ENCODE measurements at regions not wholly inside any gene's neighbourhood (a gene's known extent, or its start where the extent isn't known, plus 50 kb on each side); places are given as distances from the start of the nearest gene placed in this dataset.

DNA sequence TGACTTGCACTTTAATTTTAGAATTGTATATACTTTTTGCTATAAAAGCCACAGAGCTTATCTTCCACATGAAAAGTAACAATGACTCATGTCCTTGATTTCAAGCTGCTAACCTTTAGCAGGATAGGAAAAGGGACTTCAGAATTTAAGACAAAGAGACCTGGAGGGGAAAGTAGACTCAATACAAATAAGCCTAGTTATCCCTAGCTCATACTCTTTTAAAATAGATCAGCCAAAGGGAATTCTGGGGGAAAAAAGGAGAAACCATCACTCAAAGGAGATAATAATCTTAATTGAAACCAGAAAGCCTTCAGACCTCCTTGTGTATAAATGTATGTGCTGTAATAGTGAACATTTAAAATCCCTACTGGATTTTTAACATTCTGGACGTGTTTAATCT lies 930.3 kb downstream of the NTRK3 start:
- TF ChIP-seq, protein P1, sequence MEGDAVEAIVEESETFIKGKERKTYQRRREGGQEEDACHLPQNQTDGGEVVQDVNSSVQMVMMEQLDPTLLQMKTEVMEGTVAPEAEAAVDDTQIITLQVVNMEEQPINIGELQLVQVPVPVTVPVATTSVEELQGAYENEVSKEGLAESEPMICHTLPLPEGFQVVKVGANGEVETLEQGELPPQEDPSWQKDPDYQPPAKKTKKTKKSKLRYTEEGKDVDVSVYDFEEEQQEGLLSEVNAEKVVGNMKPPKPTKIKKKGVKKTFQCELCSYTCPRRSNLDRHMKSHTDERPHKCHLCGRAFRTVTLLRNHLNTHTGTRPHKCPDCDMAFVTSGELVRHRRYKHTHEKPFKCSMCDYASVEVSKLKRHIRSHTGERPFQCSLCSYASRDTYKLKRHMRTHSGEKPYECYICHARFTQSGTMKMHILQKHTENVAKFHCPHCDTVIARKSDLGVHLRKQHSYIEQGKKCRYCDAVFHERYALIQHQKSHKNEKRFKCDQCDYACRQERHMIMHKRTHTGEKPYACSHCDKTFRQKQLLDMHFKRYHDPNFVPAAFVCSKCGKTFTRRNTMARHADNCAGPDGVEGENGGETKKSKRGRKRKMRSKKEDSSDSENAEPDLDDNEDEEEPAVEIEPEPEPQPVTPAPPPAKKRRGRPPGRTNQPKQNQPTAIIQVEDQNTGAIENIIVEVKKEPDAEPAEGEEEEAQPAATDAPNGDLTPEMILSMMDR (conservative IDR thresholded peaks at IDR 0.05), result no peak
- no peak for TF ChIP-seq ZFX (IDR thresholded peaks at IDR 0.05)

All from C4-2B (cell line).